ENCODE measurements at regions not wholly inside any gene's neighbourhood (a gene's known extent, or its start where the extent isn't known, plus 50 kb on each side); places are given as distances from the start of the nearest gene placed in this dataset.

DNA sequence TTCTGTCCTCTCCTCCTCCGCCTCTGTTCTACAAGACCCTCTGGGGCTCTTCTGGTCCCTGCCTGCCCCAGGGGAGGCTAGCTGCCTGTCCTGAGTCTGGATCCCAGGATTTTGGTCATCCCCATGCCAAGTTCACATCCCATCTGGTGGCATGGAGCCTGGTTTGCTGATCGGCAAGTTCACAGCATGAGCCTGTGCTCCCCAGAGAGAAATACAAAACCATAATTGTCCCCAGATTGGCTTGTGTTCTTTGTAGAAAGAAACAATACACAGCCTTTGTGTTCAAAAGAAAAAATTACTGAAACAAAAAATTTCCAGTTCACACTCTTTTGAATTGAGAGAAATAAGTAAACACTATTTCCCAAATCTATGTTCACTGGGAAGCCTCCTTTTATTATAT, 149.4 kb upstream of the ZC3H12A start:
- TF ChIP-seq POLR2A (IDR thresholded peaks at IDR 0.05), result no peak
- TF ChIP-seq, protein P1, sequence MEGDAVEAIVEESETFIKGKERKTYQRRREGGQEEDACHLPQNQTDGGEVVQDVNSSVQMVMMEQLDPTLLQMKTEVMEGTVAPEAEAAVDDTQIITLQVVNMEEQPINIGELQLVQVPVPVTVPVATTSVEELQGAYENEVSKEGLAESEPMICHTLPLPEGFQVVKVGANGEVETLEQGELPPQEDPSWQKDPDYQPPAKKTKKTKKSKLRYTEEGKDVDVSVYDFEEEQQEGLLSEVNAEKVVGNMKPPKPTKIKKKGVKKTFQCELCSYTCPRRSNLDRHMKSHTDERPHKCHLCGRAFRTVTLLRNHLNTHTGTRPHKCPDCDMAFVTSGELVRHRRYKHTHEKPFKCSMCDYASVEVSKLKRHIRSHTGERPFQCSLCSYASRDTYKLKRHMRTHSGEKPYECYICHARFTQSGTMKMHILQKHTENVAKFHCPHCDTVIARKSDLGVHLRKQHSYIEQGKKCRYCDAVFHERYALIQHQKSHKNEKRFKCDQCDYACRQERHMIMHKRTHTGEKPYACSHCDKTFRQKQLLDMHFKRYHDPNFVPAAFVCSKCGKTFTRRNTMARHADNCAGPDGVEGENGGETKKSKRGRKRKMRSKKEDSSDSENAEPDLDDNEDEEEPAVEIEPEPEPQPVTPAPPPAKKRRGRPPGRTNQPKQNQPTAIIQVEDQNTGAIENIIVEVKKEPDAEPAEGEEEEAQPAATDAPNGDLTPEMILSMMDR (IDR thresholded peaks at IDR 0.05), result no peak
- no peak for DNase-seq
- Histone ChIP-seq H3K27me3 (no peaks in the 10 kb centered on the region), H3K27ac (no peak overlapping the region), H3K4me3 (no peak overlapping the region), H3K36me3 (ENCODE audit: low read depth, missing control alignments) (no peaks in the 10 kb centered on the region), H3K4me1 (no peaks in the 10 kb centered on the region), H3K9me3 (no peaks in the 10 kb centered on the region)
- 53 to 67% methylated on average over 2 of the region's 2 CpGs for WGBS, 2 donors
- intact Hi-C loops (cut with DNase I; ENCODE audit: low total_unique reads), result no loop called here

DNA sequence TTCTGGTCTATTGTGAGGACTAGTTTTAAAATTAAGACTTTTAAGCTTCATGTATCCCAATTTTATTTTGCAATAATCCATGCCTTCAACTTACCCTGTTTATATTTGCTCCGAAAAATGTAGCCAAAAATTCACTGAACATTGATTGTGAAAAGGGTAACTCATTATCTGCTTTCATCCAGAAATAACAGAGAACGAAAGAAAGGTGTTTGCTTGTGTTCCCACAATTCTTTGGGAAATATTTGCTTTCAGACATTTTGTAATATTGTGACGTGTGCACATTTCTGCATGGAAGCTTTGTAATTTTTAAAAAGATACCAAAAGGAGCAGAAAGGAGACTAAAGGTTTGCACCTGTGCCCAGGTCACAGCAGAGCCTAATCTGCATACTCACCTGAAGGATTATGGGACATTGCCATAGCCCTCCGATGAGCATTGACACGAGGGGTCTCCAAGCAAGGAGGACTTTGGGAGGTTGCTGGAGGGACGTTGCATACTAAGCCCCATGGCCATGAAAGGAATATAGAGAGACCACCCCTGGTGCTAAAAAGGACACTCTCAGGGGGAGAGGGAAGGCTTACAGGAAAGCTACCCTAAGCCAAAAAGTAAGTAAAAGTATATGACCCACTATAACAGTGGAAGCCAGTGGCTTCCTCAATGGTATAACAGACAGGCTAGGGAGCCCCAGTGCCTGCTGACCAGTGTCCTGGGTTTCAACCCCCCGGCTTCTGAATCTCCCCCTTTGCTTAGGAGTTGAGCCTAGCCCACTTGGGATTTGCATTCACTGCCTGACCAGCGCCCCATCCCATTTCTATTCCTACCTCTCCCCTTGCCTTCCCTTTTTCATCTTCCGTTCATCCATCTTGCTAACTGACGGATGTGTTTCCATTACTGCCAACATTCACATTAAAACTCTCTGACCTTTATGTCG, 148.6 kb upstream of the ZC3H12A start:
- Histone ChIP-seq H3K27me3 (no peaks in the 10 kb centered on the region), H3K4me1 (no peaks in the 10 kb centered on the region), H3K27ac (no peak overlapping the region), H3K9me3 (no peaks in the 10 kb centered on the region), H3K4me3 (no peak overlapping the region), H3K36me3 (ENCODE audit: low read depth, missing control alignments) (no peaks in the 10 kb centered on the region)
- peak; percentile 29 for DNase-seq
- 53 to 67% methylated on average over 11 of the region's 11 CpGs for WGBS, 2 donors
- intact Hi-C loops (cut with DNase I; ENCODE audit: low total_unique reads), result no loop called here
- no peak for TF ChIP-seq POLR2A (IDR thresholded peaks at IDR 0.05)
- TF ChIP-seq, protein P1 (IDR thresholded peaks at IDR 0.05), result no peak

DNA sequence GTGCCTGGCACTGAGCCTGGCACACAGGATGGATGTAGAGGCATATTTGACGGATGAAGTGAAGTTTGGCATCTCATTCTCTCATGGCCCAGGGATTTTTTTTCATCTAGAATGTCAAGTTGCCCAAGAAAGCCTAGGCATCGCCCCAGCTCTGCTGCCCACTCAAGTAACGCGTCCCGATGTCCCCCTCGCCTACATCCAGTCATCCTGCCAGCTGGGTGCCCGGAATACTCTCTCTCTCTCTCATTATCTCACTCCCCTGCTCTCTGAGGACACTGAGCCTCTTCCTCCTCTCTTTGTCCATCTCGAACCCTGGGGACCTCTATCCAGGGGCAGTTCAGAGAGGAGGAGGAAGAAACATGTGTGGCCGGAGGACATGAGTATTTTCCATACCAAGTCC, 142.3 kb upstream of the ZC3H12A start:
- no peak for DNase-seq
- H3K36me3 ChIP-seq (ENCODE audit: low read depth, missing control alignments), result no peaks in the 10 kb centered on the region
- no peaks in the 10 kb centered on the region for H3K27me3 ChIP-seq
- no peaks in the 10 kb centered on the region for H3K9me3 ChIP-seq
- no peaks in the 10 kb centered on the region for H3K4me1 ChIP-seq
- TF ChIP-seq, protein P1 (IDR thresholded peaks at IDR 0.05), result no peak
- TF ChIP-seq POLR2A (IDR thresholded peaks at IDR 0.05), result no peak
- no peak overlapping the region for H3K4me3 ChIP-seq
- no peak overlapping the region for H3K27ac ChIP-seq
- intact Hi-C loops (cut with DNase I; ENCODE audit: low total_unique reads), result no loop called here
- 74 to 80% methylated on average over 9 of the region's 9 CpGs for WGBS, 2 donors

DNA sequence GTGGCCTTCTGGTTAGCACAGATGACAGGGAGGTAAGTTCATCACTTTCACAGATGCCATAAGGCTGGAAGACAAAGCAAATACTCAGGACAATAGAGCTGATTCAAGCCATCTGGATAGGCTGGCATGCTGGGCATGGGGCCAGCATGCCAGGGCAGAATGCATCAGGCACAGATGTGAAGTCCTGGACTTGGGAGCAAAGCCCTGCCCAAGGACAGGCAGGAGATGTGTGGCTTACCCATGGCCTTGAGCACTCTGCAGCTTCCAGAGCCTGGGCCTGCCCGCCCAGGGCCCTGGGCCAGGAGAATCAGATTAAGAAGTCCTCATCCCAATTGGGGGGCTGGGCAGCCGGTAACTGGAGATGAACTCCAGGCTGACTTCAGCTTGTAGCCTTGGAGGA, 135.7 kb upstream of the ZC3H12A start:
- Histone ChIP-seq H3K27me3 (no peaks in the 10 kb centered on the region), H3K36me3 (ENCODE audit: low read depth, missing control alignments) (no peaks in the 10 kb centered on the region), H3K4me1 (peaks cover 3% of the 10 kb centered on the region), H3K27ac (no peak overlapping the region), H3K4me3 (no peak overlapping the region), H3K9me3 (no peaks in the 10 kb centered on the region)
- intact Hi-C loops (cut with DNase I; ENCODE audit: low total_unique reads), result no loop called here
- peak; percentile 74 for DNase-seq
- WGBS, 2 donors, result 34 to 80% methylated on average over 2 of the region's 2 CpGs
- TF ChIP-seq, protein P1 (IDR thresholded peaks at IDR 0.05), result no peak
- no peak for TF ChIP-seq POLR2A (IDR thresholded peaks at IDR 0.05)

DNA sequence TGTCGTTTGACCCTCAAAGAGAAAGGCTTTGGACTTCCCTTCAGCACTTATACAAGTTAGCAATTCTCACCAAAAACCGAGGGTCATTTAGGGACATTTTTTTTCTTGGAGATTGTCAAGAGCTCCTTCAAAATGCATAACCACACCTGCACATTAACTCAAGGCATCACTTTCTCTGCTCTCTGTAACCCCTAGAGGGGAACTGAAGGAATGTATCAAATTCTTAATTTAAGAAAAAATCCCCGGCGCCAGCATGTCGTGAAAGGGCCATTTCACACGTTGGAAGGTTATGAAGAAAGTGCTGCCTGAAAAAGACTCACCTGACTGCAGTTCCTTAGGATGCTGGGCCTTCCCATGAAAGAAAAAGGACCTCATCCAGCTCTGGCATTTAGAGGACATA, 131.6 kb upstream of the ZC3H12A start:
- Histone ChIP-seq H3K27me3 (no peaks in the 10 kb centered on the region), H3K4me1 (peaks cover 3% of the 10 kb centered on the region), H3K4me3 (no peak overlapping the region), H3K36me3 (ENCODE audit: low read depth, missing control alignments) (no peaks in the 10 kb centered on the region), H3K9me3 (no peaks in the 10 kb centered on the region), H3K27ac (no peak overlapping the region)
- DNase-seq, result no peak
- intact Hi-C loops (cut with DNase I; ENCODE audit: low total_unique reads), result no loop called here
- TF ChIP-seq, protein P1 (IDR thresholded peaks at IDR 0.05), result no peak
- TF ChIP-seq POLR2A (IDR thresholded peaks at IDR 0.05), result no peak
- WGBS, 2 donors, result 49 to 61% methylated on average over 6 of the region's 6 CpGs

Data from testis (tissue), 2 donors.